HPDE6-E6E7 (cell line): ENCODE measurements at regions not wholly inside any gene's neighbourhood (a gene's known extent, or its start where the extent isn't known, plus 50 kb on each side); places are given as distances from the start of the nearest gene placed in this dataset.
"Not testable (repeated sequence)": the region's sequence is repeated elsewhere in the genome, so short reads cannot be mapped to it uniquely, and the experiment has no call there.

Experiments used
- DNase-seq: peaks from one replicate; pipeline ENCODE4 v3.0.0; 2011; ENCODE audit warnings: missing footprints; ENCODE audit errors: extremely low spot score

GRCh38 chr5:112573441-112573840 is 154.4 kb upstream of the EPB41L4A start:
- no peak for DNase-seq

- no peak for DNase-seq
Measured at GRCh38 chr5:112574536-112574935, 155.5 kb upstream of the EPB41L4A start.

GRCh38 chr5:112576298-112576925 is 157.3 kb upstream of the EPB41L4A start:
- DNase-seq, result no peak

GRCh38 chr5:112579599-112580170 is 158.0 kb upstream of the APC start:
- DNase-seq, result no peak

- DNase-seq, result no peak
Measured at GRCh38 chr5:112581811-112582320, 155.8 kb upstream of the APC start.

GRCh38 chr5:112583166-112583565 is 154.5 kb upstream of the APC start:
- DNase-seq, result no peak

- no peak for DNase-seq
Measured at GRCh38 chr5:112584781-112585180, 152.9 kb upstream of the APC start.

- DNase-seq, result no peak
Measured at GRCh38 chr5:112586596-112587062, 151.1 kb upstream of the APC start.

GRCh38 chr5:112590858-112591257 is 146.8 kb upstream of the APC start:
- not testable (repeated sequence) for DNase-seq

- DNase-seq, result no peak
Measured at GRCh38 chr5:112594095-112594850, 143.4 kb upstream of the APC start.

GRCh38 chr5:112594941-112595340 is 142.7 kb upstream of the APC start:
- DNase-seq, result no peak

GRCh38 chr5:112597831-112598230 is 139.9 kb upstream of the APC start:
- no peak for DNase-seq

- DNase-seq, result not testable (repeated sequence)
Measured at GRCh38 chr5:112600510-112600909, 137.2 kb upstream of the APC start.

GRCh38 chr5:112604732-112605630 is 132.7 kb upstream of the APC start:
- DNase-seq, result no peak

- no peak for DNase-seq
Measured at GRCh38 chr5:112608975-112609374, 128.7 kb upstream of the APC start.

GRCh38 chr5:112612663-112613062 is 125.0 kb upstream of the APC start:
- no peak for DNase-seq

GRCh38 chr5:112614285-112614684 is 123.4 kb upstream of the APC start:
- no peak for DNase-seq

GRCh38 chr5:112614986-112615385 is 122.7 kb upstream of the APC start:
- DNase-seq, result no peak

- DNase-seq, result no peak
Measured at GRCh38 chr5:112616812-112617547, 120.7 kb upstream of the APC start.

- DNase-seq, result no peak
Measured at GRCh38 chr5:112625246-112625645, 112.4 kb upstream of the APC start.
